H1 (cell line): ENCODE measurements at regions not wholly inside any gene's neighbourhood (a gene's known extent, or its start where the extent isn't known, plus 50 kb on each side); places are given as distances from the start of the nearest gene placed in this dataset.

Experiments
- CTCF ChIA-PET: fragments of 300-600 bp; sonication (Branson Sonifier 250); formaldehyde crosslinking; loops from one replicate; lab custom pipeline; 2021; ENCODE audit not compliant: partially characterized antibody; lab: Charles Lee
- POLR2A ChIA-PET: fragments of 300-600 bp; sonication (Branson Sonifier 250); formaldehyde crosslinking; loops from one replicate; lab custom pipeline; 2021; ENCODE audit warnings: inconsistent platforms; ENCODE audit not compliant: partially characterized antibody; lab: Charles Lee
- DNase-seq, 2 experiments: peaks; one replicate each; pipeline versions ENCODE4 v3.0.0 to v3.0.0-alpha.2; 2010 to 2022; ENCODE audit warnings: low spot score in 2 of 2, low read depth in 1 of 2, mixed read lengths in 1 of 2
- FAIRE-seq: peaks from 2 replicates; lab custom pipeline; 2011; peaks lifted over from hg19 to GRCh38; lab: Jason Lieb, UNC
- H2AFZ ChIP-seq: 2 replicates; pipeline ENCODE4 v1.8.1; 2012; ENCODE audit warnings: low read length, inconsistent platforms
- H2AK5ac ChIP-seq: 2 replicates; pipeline ENCODE4 v1.6.1; 2013; ENCODE audit warnings: low read depth, low read length
- H2BK120ac ChIP-seq: replicated peaks from 2 replicates; pipeline ENCODE3; 2013; ENCODE audit warnings: low read depth, low read length, inconsistent platforms
- H2BK12ac ChIP-seq: 2 replicates; pipeline ENCODE4 v1.6.1; 2013; ENCODE audit warnings: low read depth, low read length
- H2BK15ac ChIP-seq: 2 replicates; pipeline ENCODE4 v1.6.1; 2013; ENCODE audit warnings: low read length
- H2BK20ac ChIP-seq: 2 replicates; pipeline ENCODE4 v1.6.1; 2013; ENCODE audit warnings: low read length
- H2BK5ac ChIP-seq: 2 replicates; pipeline ENCODE4 v1.6.1; 2013; ENCODE audit warnings: low read depth, low read length
- H3K14ac ChIP-seq: 2 replicates; pipeline ENCODE4 v1.6.1; 2013; ENCODE audit warnings: inconsistent platforms; ENCODE audit not compliant: insufficient read length
- H3K18ac ChIP-seq: 2 replicates; pipeline ENCODE4 v1.6.1; 2013; ENCODE audit warnings: low read length; ENCODE audit errors: extremely low read depth
- H3K23ac ChIP-seq: 2 replicates; pipeline ENCODE4 v1.6.1; 2013; ENCODE audit warnings: inconsistent platforms; ENCODE audit not compliant: insufficient read length
- H3K23me2 ChIP-seq: 2 replicates; pipeline ENCODE4 v1.6.1; 2013; ENCODE audit warnings: low read depth, low read length
- H3K27ac ChIP-seq: 2 replicates; pipeline ENCODE4 v1.6.1; 2011; ENCODE audit warnings: low read depth, low read length, inconsistent platforms
- H3K27me3 ChIP-seq, 4 experiments: replicated peaks in 1 of 4; 1 replicate in 1 of 4; 2 replicates in 3 of 4; pipeline versions ENCODE4 v1.6.1 to v1.8.1; 2011 to 2013; ENCODE audit warnings: low read length in 3 of 4, mild to moderate bottlenecking in 3 of 4, inconsistent platforms in 2 of 4, mixed read lengths in 2 of 4, moderate library complexity in 1 of 4; ENCODE audit not compliant: control insufficient read depth in 3 of 4, insufficient read depth in 3 of 4; ENCODE audit errors: extremely low read depth in 1 of 4
- H3K36me3 ChIP-seq, 4 experiments: 2 replicates each; pipeline versions ENCODE4 v1.6.1 to v1.8.1; 2011 to 2013; ENCODE audit warnings: mild to moderate bottlenecking in 4 of 4, low read length in 3 of 4, moderate library complexity in 2 of 4, control low read depth in 1 of 4, inconsistent platforms in 1 of 4; ENCODE audit not compliant: insufficient read depth in 4 of 4, control insufficient read depth in 2 of 4
- H3K4ac ChIP-seq: replicated peaks from 2 replicates; pipeline ENCODE3; 2013; ENCODE audit warnings: low read length, low read depth, mixed read lengths, inconsistent platforms; ENCODE audit not compliant: insufficient read length
- H3K4me1 ChIP-seq, 4 experiments: replicated peaks in 1 of 4; 1 replicate in 1 of 4; 2 replicates in 3 of 4; pipeline versions ENCODE4 v1.6.1 to v1.8.1; 2011 to 2013; ENCODE audit warnings: low read length in 3 of 4, inconsistent platforms in 2 of 4, mixed read lengths in 1 of 4; ENCODE audit not compliant: insufficient read depth in 4 of 4, control insufficient read depth in 3 of 4
- H3K4me2 ChIP-seq, 2 experiments: 2 replicates each; pipeline versions ENCODE4 v1.6.1 to v1.8.1; 2011 to 2013; ENCODE audit warnings: low read depth in 2 of 2, low read length in 2 of 2, control low read depth in 1 of 2, inconsistent platforms in 1 of 2, mild to moderate bottlenecking in 1 of 2; ENCODE audit not compliant: insufficient read depth in 1 of 2
- H3K4me3 ChIP-seq, 4 experiments: fragments of 200-600, 300-600 bp in 1 of 4; sonication (generic), shearing (Covaris generic), sonication (Bioruptor Twin) in 1 of 4; 2 replicates each; pipeline versions ENCODE4 v1.5.1 to v1.8.1; 2011 to 2016; ENCODE audit warnings: low read length in 4 of 4, low read depth in 3 of 4, control low read depth in 2 of 4, inconsistent platforms in 2 of 4, mild to moderate bottlenecking in 2 of 4, mixed read lengths in 1 of 4, moderate library complexity in 1 of 4; ENCODE audit not compliant: insufficient read depth in 2 of 4; ENCODE audit errors: extremely low read depth in 1 of 4
- H3K56ac ChIP-seq: replicated peaks from 2 replicates; pipeline ENCODE3; 2013; ENCODE audit warnings: low read depth, mild to moderate bottlenecking, mixed read lengths, low read length, inconsistent platforms; ENCODE audit not compliant: insufficient read length
- H3K79me1 ChIP-seq: 2 replicates; pipeline ENCODE4 v1.6.1; 2013; ENCODE audit warnings: low read depth, low read length, control low read depth
- H3K79me2 ChIP-seq, 2 experiments: 2 replicates each; pipeline versions ENCODE4 v1.6.1 to v1.8.1; 2012 to 2013; ENCODE audit warnings: low read length in 2 of 2, mild to moderate bottlenecking in 2 of 2, inconsistent platforms in 1 of 2; ENCODE audit not compliant: insufficient read depth in 2 of 2, control insufficient read depth in 1 of 2
- H3K9ac ChIP-seq, 4 experiments: replicated peaks in 1 of 4; 1 replicate in 1 of 4; 2 replicates in 3 of 4; pipeline versions ENCODE4 v1.6.1 to v1.8.1; 2011 to 2013; ENCODE audit warnings: low read depth in 3 of 4, low read length in 3 of 4, control low read depth in 2 of 4, mild to moderate bottlenecking in 2 of 4, moderate library complexity in 2 of 4, inconsistent platforms in 1 of 4; ENCODE audit errors: extremely low read depth in 1 of 4
- H3K9me3 ChIP-seq, 2 experiments: 2 replicates each; pipeline versions ENCODE4 v1.6.1 to v1.8.1; 2012 to 2013; ENCODE audit warnings: mild to moderate bottlenecking in 2 of 2, moderate library complexity in 2 of 2, control low read depth in 1 of 2, inconsistent platforms in 1 of 2, low read depth in 1 of 2, low read length in 1 of 2, mixed read lengths in 1 of 2; ENCODE audit not compliant: insufficient read depth in 2 of 2
- H4K20me1 ChIP-seq, 2 experiments: replicated peaks in 1 of 2; 2 replicates each; pipeline versions ENCODE3 to v1.8.1; 2011 to 2013; ENCODE audit warnings: inconsistent platforms in 2 of 2, low read length in 2 of 2, mild to moderate bottlenecking in 1 of 2; ENCODE audit not compliant: insufficient read depth in 2 of 2, control insufficient read depth in 1 of 2
- H4K5ac ChIP-seq: 2 replicates; pipeline ENCODE4 v1.6.1; 2013; ENCODE audit warnings: low read length, low read depth, mixed read lengths, inconsistent platforms; ENCODE audit not compliant: insufficient read length
- H4K8ac ChIP-seq: 2 replicates; pipeline ENCODE4 v1.8.0; 2013; ENCODE audit warnings: mild to moderate bottlenecking, moderate library complexity, low read length, inconsistent platforms; ENCODE audit not compliant: insufficient read depth; ENCODE audit errors: extremely low read depth
- H4K91ac ChIP-seq: replicated peaks from 2 replicates; pipeline ENCODE3; 2013; ENCODE audit warnings: low read length, mixed read lengths, inconsistent platforms; ENCODE audit not compliant: insufficient read length
- NRF1 ChIP-seq: IDR thresholded peaks from 2 replicates; pipeline ENCODE4 v1.6.1; 2011; ENCODE audit warnings: mild to moderate bottlenecking, low read depth, low read length, improper control_type of control experiment
- WGBS, 2 experiments: shearing (Covaris generic) in 1 of 2; methylation state at CpG; one replicate each; pipeline versions ENCODE4 v1.1.6 to v1.1.7; 2013 to 2015; ENCODE audit warnings: low lambda C conversion rate in 2 of 2, mixed read lengths in 2 of 2, inconsistent platforms in 1 of 2, low coverage in 1 of 2, missing lambda C conversion rate in 1 of 2; ENCODE audit not compliant: insufficient replicate concordance in 2 of 2, insufficient coverage in 1 of 2, insufficient read length in 1 of 2; ENCODE audit errors: extremely low coverage in 1 of 2, missing lambda C conversion rate in 1 of 2; 5-methylcytosine and 5-hydroxymethylcytosine counted together

- POLR2A ChIA-PET = no interaction called here
- no peak overlapping the region for H3K14ac ChIP-seq
- no peak overlapping the region for H2AK5ac ChIP-seq
- H2BK15ac ChIP-seq = no peak overlapping the region
- no peak overlapping the region for H2AFZ ChIP-seq
- H4K5ac ChIP-seq = no peak overlapping the region
- H3K18ac ChIP-seq = no peak overlapping the region
- no peak overlapping the region for H3K4me3 ChIP-seq
- H3K27me3 ChIP-seq = no peaks in the 10 kb centered on the region
- no peak overlapping the region for H3K4me2 ChIP-seq
- H3K56ac ChIP-seq = no peak overlapping the region
- H4K8ac ChIP-seq = no peak overlapping the region
- H3K79me1 ChIP-seq = no peaks in the 10 kb centered on the region
- H3K4ac ChIP-seq = no peak overlapping the region
- no peaks in the 10 kb centered on the region for H3K36me3 ChIP-seq
- H3K79me2 ChIP-seq = no peaks in the 10 kb centered on the region
- 86% methylated on average over 4 of the region's 4 CpGs; no CpG with 5 or more reads in 1 of the 2 experiments for WGBS, 2 experiments
- no peaks in the 10 kb centered on the region for H3K23me2 ChIP-seq
- FAIRE-seq (no peak), DNase-seq (no peak)
- no peak overlapping the region for H3K9ac ChIP-seq
- H2BK120ac ChIP-seq = no peak overlapping the region
- no peak overlapping the region for H2BK12ac ChIP-seq
- peaks cover 0 to 2% (median under 1%) of the 10 kb centered on the region in 4 experiments; a peak in 1 of 7 replicates for H3K4me1 ChIP-seq
- no peaks in the 10 kb centered on the region for H3K9me3 ChIP-seq
- H4K20me1 ChIP-seq = no peaks in the 10 kb centered on the region
- H3K27ac ChIP-seq = no peak overlapping the region
- CTCF ChIA-PET = interaction anchor here (1.1 kb wide), 1 partner anchor 21 kb away, joined by 3 read pairs; no protein-coding TSS in a partner anchor
- H3K23ac ChIP-seq = no peak overlapping the region
- no peak overlapping the region for H2BK5ac ChIP-seq
- no peak for TF ChIP-seq NRF1
- H4K91ac ChIP-seq = no peak overlapping the region
- H2BK20ac ChIP-seq = no peak overlapping the region
Measured at GRCh38 chr13:58165617-58166016, 534.1 kb downstream of the PCDH17 start.
